DND-41 (cell line): ENCODE measurements at regions not wholly inside any gene's neighbourhood (a gene's known extent, or its start where the extent isn't known, plus 50 kb on each side); places are given as distances from the start of the nearest gene placed in this dataset.

Experiments
- ATAC-seq: fragments of 200-7000 bp; cut with Tn5 transposase; 3 replicates; pipeline ENCODE4 v1.9.1; 2021; ENCODE audit warnings: low read depth; ENCODE audit not compliant: insufficient read depth
- DNase-seq: peaks from one replicate; pipeline ENCODE4 v3.0.0-alpha.2; 2020
- H2AFZ ChIP-seq: 2 replicates; pipeline ENCODE4 v1.6.0; 2012; ENCODE audit warnings: low read depth, low read length
- H3K27ac ChIP-seq: 2 replicates; pipeline ENCODE4 v1.5.1; 2012; ENCODE audit warnings: low read length, inconsistent platforms
- H3K27me3 ChIP-seq: fragments of 200-600 bp; sonication (generic); 2 replicates; pipeline ENCODE4 v1.6.0; 2012; ENCODE audit warnings: low read length, mild to moderate bottlenecking, inconsistent platforms; ENCODE audit not compliant: insufficient read depth, poor library complexity
- H3K36me3 ChIP-seq: 2 replicates; pipeline ENCODE4 v1.5.1; 2012; ENCODE audit warnings: low read length, inconsistent platforms; ENCODE audit not compliant: insufficient read depth
- H3K4me1 ChIP-seq: 2 replicates; pipeline ENCODE4 v1.5.1; 2012; ENCODE audit warnings: mild to moderate bottlenecking, low read length; ENCODE audit not compliant: insufficient read depth
- H3K4me2 ChIP-seq: 2 replicates; pipeline ENCODE4 v1.6.0; 2012; ENCODE audit warnings: mild to moderate bottlenecking, moderate library complexity, low read length, inconsistent platforms; ENCODE audit not compliant: insufficient read depth
- H3K4me3 ChIP-seq, 2 experiments: fragments of 200-600 bp in 1 of 2; shearing (Covaris generic) in 1 of 2; 2 replicates each; pipeline ENCODE4 v1.5.1; 2012 to 2016; ENCODE audit warnings: inconsistent platforms in 2 of 2, low read length in 2 of 2, mild to moderate bottlenecking in 2 of 2, low read depth in 1 of 2, moderate library complexity in 1 of 2
- H3K79me2 ChIP-seq: 2 replicates; pipeline ENCODE4 v1.6.0; 2012; ENCODE audit warnings: low read length, inconsistent platforms; ENCODE audit not compliant: insufficient read depth
- H3K9ac ChIP-seq: 2 replicates; pipeline ENCODE4 v1.6.0; 2012; ENCODE audit warnings: low read depth, mild to moderate bottlenecking, inconsistent platforms, low read length, moderate library complexity
- H3K9me3 ChIP-seq: 2 replicates; pipeline ENCODE4 v1.5.1; 2012; ENCODE audit warnings: low read length, moderate library complexity, mild to moderate bottlenecking, inconsistent platforms; ENCODE audit not compliant: insufficient read depth, severe bottlenecking
- H4K20me1 ChIP-seq: 2 replicates; pipeline ENCODE4 v1.6.0; 2012; ENCODE audit warnings: low read length; ENCODE audit not compliant: insufficient read depth
- CTCF ChIP-seq: IDR thresholded peaks from 2 replicates; pipeline ENCODE4 v1.5.1; 2012; ENCODE audit warnings: borderline replicate concordance, low read length, moderate library complexity, mild to moderate bottlenecking; ENCODE audit not compliant: poor library complexity, severe bottlenecking; ENCODE audit errors: extremely low read depth
- EZH2 ChIP-seq: IDR thresholded peaks from 3 replicates; pipeline ENCODE4 v1.6.1; 2012; ENCODE audit warnings: borderline replicate concordance, low read depth, mild to moderate bottlenecking, moderate library complexity, low read length, inconsistent platforms; ENCODE audit not compliant: severe bottlenecking

GRCh38 chr22:48301908-48302307, 1525.8 kb downstream of the BRD1 start:
- no peak overlapping the region for H3K4me2 ChIP-seq
- ATAC-seq: no peak
- H2AFZ ChIP-seq: no peak overlapping the region

DNA sequence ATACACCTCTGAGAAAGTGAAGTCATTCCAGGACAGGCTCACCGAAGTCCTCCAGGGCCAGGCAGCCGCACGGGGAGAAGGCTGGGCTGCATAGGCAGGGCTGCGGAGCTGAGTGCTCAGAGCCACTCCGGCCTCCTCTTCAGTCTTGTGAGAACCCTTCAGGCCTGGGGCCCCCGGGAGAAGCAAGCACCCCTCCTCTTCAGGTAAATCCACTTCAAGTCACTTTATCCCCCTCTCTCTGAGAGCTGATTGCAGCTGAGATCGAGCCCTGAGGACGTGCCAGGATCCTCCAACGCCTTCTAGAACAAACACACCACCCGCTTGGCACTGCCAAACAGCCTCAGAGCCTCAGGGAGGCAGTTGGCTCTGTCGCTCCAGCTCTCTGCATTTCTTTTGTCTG, 1526.3 kb downstream of the BRD1 start:
- Histone ChIP-seq H3K27ac (no peak overlapping the region), H3K4me2 (no peak overlapping the region), H3K4me1 (no peaks in the 10 kb centered on the region), H3K36me3 (no peaks in the 10 kb centered on the region), H3K79me2 (no peaks in the 10 kb centered on the region), H4K20me1 (no peaks in the 10 kb centered on the region), H3K9ac (no peak overlapping the region), H3K9me3 (no peaks in the 10 kb centered on the region), H3K4me3 (no peak overlapping the region), H2AFZ (no peak overlapping the region), H3K27me3 (no peaks in the 10 kb centered on the region)
- ATAC-seq (no peak), DNase-seq (no peak)
- TF ChIP-seq CTCF (no peak), EZH2 (no peak)

More at GRCh38 chr22:48301908-48302307, 1525.8 kb downstream of the BRD1 start:
- no peak for DNase-seq
- H3K27ac ChIP-seq: no peak overlapping the region
- no peaks in the 10 kb centered on the region for H3K4me1 ChIP-seq
- H3K9me3 ChIP-seq: no peaks in the 10 kb centered on the region
- H3K79me2 ChIP-seq: no peaks in the 10 kb centered on the region
- TF ChIP-seq EZH2: no peak
- TF ChIP-seq CTCF: no peak
- H4K20me1 ChIP-seq: no peaks in the 10 kb centered on the region
- no peak overlapping the region for H3K9ac ChIP-seq
- no peaks in the 10 kb centered on the region for H3K27me3 ChIP-seq
- H3K4me3 ChIP-seq: no peak overlapping the region
- no peaks in the 10 kb centered on the region for H3K36me3 ChIP-seq

DNA sequence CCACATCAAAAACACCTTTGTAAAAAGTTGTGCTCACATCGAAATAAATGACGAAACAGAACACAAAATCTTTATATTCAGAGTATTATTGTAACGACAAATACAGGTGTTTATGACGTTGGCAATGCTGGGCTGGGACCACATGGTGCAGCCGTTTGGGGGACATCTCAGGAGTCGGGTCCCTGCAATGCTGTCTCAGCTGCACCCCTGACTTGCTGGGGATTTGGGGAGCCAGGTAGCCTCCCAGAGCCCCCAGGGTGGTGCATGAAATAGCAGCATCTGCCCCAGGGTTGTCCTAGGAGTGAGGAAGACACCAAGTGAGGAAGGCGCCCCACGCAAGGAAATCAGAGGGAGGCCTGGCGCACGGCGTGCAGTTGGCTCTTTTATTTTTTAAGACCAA, 1526.8 kb downstream of the BRD1 start:
- Histone ChIP-seq H3K9ac (no peak overlapping the region), H3K27me3 (no peaks in the 10 kb centered on the region), H3K4me2 (no peak overlapping the region), H4K20me1 (no peaks in the 10 kb centered on the region), H3K79me2 (no peaks in the 10 kb centered on the region), H3K9me3 (no peaks in the 10 kb centered on the region), H2AFZ (no peak overlapping the region), H3K4me1 (no peaks in the 10 kb centered on the region), H3K4me3 (no peak overlapping the region), H3K36me3 (no peaks in the 10 kb centered on the region), H3K27ac (no peak overlapping the region)
- no peak for TF ChIP-seq EZH2
- TF ChIP-seq CTCF: no peak
- no peak for DNase-seq
- ATAC-seq: no peak

DNA sequence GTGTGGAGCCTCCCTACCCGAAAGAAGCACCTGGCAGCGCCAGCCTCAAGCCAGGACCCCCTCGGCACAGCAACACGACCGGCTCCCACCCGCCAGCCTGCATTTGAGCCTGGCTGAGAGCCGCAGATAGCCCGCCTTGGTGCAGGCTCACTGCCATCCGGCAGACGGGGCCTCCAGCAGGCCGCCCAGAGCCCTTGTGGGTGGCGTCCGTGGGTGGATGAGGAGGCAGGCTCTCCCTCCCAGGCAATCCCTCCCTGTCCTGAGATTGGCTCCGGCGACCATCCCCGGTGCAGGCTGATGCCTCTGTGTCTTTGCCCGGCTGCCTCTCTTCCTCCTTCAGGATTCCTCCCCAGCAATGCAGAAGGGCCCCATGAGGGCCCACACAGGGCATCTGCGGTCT, 1527.9 kb downstream of the BRD1 start:
- Histone ChIP-seq H2AFZ (no peak overlapping the region), H3K27ac (no peak overlapping the region), H3K4me1 (no peaks in the 10 kb centered on the region), H3K4me3 (no peak overlapping the region), H3K79me2 (no peaks in the 10 kb centered on the region), H3K9ac (no peak overlapping the region), H3K27me3 (no peaks in the 10 kb centered on the region), H3K36me3 (no peaks in the 10 kb centered on the region), H4K20me1 (no peaks in the 10 kb centered on the region), H3K9me3 (no peaks in the 10 kb centered on the region), H3K4me2 (no peak overlapping the region)
- ATAC-seq (no peak), DNase-seq (no peak)
- no peak for TF ChIP-seq CTCF
- no peak for TF ChIP-seq EZH2
